ENCODE measurements at regions not wholly inside any gene's neighbourhood (a gene's known extent, or its start where the extent isn't known, plus 50 kb on each side); places are given as distances from the start of the nearest gene placed in this dataset.

DNA sequence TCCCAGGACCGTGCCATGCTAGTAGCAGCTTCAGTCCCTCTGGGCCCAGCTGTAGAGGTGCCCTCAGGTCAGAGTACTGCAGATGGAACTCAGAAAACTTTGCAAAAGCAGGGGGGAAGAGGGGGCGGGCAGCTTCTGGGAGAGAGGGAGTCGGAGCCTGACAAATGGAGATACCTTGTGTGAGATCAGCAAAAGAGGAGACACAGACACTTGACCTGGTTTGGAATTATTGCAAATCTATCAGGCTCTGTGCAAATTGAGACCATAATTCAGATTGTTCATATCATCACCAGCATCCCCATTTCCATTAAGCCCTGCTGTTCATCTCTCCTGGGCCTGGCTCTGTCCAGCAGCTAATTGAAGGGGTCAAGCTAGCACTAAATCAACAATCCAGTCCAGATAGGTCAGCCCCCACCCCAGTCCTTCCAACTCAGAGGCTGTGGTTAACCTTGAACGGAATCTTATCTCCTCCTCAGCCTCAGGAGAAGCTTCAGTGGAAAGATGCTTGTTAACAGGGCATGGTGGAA, 292.6 kb upstream of the PLET1 start:
- DNase-seq (ENCODE audit: low spot score): no peak
- Histone ChIP-seq H3K36me3 (replicated peaks in 1 of 2; ENCODE audit: control insufficient read depth in 1 of 2, insufficient read depth in 2 of 2, low read length in 2 of 2) (no peaks in the 10 kb centered on the region), H3K4me2 (ENCODE audit: low read depth, low read length) (no peak overlapping the region), H4K20me1 (ENCODE audit: insufficient read depth, low read length) (no peaks in the 10 kb centered on the region), H3K79me2 (ENCODE audit: insufficient read depth, low read length) (no peaks in the 10 kb centered on the region), H2AFZ (ENCODE audit: low read length) (no peak overlapping the region), H3K9me3 (ENCODE audit: low read length) (no peaks in the 10 kb centered on the region), H3K9ac (ENCODE audit: insufficient read depth, low read depth, low read length) (no peak overlapping the region), H3K4me3 (replicated peaks in 1 of 3; ENCODE audit: insufficient read depth in 1 of 3, low read depth in 2 of 3, low read length in 3 of 3) (no peak overlapping the region), H3K27ac (ENCODE audit: extremely low read length, insufficient read depth, low read length) (no peak overlapping the region), H3K27me3 (ENCODE audit: control insufficient read depth in 1 of 2, insufficient read depth in 2 of 2, low read length in 2 of 2) (peaks cover 0 to 1% of the 10 kb centered on the region in 2 experiments; a peak in 2 of 5 replicates), H3K4me1 (ENCODE audit: insufficient read depth, low read length) (no peaks in the 10 kb centered on the region)
- CTCF ChIA-PET (ENCODE audit: low intra/inter-chr PET ratio, low total read pairs): no interaction called here
- FAIRE-seq: no peak
- ATAC-seq: no peak
- 8% methylated on average over 4 of the region's 4 CpGs for WGBS (ENCODE audit: low lambda C conversion rate)
- POLR2A ChIA-PET: no interaction called here
- in situ Hi-C loops (cut with HindIII; ENCODE audit: extremely low pct_ligation_motif_present, low pct_unique_long_range_greater_than_20kb): loop anchor here (10.0 kb wide), 1 partner anchor 338 kb away; no protein-coding TSS in a partner anchor
- intact Hi-C loops (cut with micrococcal nuclease; ENCODE audit: unreplicated experiment): no loop called here
- no TSS peak for BruUV-seq (replicated peaks)
- TF ChIP-seq ZNF552 (CRISPR knock-in tag; IDR thresholded peaks at IDR 0.05; ENCODE audit: borderline replicate concordance) (no peak), CREM (IDR thresholded peaks at IDR 0.05) (no peak), CREM (CRISPR knock-in tag; IDR thresholded peaks at IDR 0.05) (no peak), YEATS4 (CRISPR knock-in tag; IDR thresholded peaks at IDR 0.05; ENCODE audit: borderline replicate concordance) (no peak), ZNF34 (CRISPR knock-in tag; IDR thresholded peaks at IDR 0.05; ENCODE audit: borderline replicate concordance) (no peak), GLI4 (CRISPR knock-in tag; IDR thresholded peaks at IDR 0.05; ENCODE audit: borderline replicate concordance) (no peak), KDM3A (CRISPR knock-in tag; IDR thresholded peaks at IDR 0.05; ENCODE audit: low read depth) (no peak), ZNF776 (CRISPR knock-in tag; IDR thresholded peaks at IDR 0.05) (no peak), ZSCAN21 (CRISPR knock-in tag; IDR thresholded peaks at IDR 0.05; ENCODE audit: borderline replicate concordance) (no peak)
- TF ChIP-seq, protein P1, sequence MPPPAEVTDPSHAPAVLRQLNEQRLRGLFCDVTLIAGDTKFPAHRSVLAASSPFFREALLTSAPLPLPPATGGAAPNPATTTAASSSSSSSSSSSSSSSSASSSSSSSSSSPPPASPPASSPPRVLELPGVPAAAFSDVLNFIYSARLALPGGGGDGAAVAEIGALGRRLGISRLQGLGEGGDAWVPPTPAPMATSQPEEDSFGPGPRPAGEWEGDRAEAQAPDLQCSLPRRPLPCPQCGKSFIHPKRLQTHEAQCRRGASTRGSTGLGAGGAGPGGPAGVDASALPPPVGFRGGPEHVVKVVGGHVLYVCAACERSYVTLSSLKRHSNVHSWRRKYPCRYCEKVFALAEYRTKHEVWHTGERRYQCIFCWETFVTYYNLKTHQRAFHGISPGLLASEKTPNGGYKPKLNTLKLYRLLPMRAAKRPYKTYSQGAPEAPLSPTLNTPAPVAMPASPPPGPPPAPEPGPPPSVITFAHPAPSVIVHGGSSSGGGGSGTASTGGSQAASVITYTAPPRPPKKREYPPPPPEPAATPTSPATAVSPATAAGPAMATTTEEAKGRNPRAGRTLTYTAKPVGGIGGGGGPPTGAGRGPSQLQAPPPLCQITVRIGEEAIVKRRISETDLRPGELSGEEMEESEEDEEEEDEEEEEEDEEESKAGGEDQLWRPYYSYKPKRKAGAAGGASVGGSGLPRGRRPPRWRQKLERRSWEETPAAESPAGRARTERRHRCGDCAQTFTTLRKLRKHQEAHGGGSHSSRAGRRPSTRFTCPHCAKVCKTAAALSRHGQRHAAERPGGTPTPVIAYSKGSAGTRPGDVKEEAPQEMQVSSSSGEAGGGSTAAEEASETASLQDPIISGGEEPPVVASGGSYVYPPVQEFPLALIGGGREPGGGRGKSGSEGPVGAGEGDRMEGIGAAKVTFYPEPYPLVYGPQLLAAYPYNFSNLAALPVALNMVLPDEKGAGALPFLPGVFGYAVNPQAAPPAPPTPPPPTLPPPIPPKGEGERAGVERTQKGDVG (CRISPR knock-in tag; IDR thresholded peaks at IDR 0.05; ENCODE audit: borderline replicate concordance): no peak
- TF ChIP-seq, protein P2, sequence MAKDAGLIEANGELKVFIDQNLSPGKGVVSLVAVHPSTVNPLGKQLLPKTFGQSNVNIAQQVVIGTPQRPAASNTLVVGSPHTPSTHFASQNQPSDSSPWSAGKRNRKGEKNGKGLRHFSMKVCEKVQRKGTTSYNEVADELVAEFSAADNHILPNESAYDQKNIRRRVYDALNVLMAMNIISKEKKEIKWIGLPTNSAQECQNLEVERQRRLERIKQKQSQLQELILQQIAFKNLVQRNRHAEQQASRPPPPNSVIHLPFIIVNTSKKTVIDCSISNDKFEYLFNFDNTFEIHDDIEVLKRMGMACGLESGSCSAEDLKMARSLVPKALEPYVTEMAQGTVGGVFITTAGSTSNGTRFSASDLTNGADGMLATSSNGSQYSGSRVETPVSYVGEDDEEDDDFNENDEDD (CRISPR knock-in tag; IDR thresholded peaks at IDR 0.05; ENCODE audit: borderline replicate concordance): no peak
- TF ChIP-seq, protein P3, sequence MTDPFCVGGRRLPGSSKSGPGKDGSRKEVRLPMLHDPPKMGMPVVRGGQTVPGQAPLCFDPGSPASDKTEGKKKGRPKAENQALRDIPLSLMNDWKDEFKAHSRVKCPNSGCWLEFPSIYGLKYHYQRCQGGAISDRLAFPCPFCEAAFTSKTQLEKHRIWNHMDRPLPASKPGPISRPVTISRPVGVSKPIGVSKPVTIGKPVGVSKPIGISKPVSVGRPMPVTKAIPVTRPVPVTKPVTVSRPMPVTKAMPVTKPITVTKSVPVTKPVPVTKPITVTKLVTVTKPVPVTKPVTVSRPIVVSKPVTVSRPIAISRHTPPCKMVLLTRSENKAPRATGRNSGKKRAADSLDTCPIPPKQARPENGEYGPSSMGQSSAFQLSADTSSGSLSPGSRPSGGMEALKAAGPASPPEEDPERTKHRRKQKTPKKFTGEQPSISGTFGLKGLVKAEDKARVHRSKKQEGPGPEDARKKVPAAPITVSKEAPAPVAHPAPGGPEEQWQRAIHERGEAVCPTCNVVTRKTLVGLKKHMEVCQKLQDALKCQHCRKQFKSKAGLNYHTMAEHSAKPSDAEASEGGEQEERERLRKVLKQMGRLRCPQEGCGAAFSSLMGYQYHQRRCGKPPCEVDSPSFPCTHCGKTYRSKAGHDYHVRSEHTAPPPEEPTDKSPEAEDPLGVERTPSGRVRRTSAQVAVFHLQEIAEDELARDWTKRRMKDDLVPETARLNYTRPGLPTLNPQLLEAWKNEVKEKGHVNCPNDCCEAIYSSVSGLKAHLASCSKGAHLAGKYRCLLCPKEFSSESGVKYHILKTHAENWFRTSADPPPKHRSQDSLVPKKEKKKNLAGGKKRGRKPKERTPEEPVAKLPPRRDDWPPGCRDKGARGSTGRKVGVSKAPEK (CRISPR knock-in tag; IDR thresholded peaks at IDR 0.05; ENCODE audit: borderline replicate concordance): no peak
- TF ChIP-seq, protein P4, sequence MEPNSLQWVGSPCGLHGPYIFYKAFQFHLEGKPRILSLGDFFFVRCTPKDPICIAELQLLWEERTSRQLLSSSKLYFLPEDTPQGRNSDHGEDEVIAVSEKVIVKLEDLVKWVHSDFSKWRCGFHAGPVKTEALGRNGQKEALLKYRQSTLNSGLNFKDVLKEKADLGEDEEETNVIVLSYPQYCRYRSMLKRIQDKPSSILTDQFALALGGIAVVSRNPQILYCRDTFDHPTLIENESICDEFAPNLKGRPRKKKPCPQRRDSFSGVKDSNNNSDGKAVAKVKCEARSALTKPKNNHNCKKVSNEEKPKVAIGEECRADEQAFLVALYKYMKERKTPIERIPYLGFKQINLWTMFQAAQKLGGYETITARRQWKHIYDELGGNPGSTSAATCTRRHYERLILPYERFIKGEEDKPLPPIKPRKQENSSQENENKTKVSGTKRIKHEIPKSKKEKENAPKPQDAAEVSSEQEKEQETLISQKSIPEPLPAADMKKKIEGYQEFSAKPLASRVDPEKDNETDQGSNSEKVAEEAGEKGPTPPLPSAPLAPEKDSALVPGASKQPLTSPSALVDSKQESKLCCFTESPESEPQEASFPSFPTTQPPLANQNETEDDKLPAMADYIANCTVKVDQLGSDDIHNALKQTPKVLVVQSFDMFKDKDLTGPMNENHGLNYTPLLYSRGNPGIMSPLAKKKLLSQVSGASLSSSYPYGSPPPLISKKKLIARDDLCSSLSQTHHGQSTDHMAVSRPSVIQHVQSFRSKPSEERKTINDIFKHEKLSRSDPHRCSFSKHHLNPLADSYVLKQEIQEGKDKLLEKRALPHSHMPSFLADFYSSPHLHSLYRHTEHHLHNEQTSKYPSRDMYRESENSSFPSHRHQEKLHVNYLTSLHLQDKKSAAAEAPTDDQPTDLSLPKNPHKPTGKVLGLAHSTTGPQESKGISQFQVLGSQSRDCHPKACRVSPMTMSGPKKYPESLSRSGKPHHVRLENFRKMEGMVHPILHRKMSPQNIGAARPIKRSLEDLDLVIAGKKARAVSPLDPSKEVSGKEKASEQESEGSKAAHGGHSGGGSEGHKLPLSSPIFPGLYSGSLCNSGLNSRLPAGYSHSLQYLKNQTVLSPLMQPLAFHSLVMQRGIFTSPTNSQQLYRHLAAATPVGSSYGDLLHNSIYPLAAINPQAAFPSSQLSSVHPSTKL (CRISPR knock-in tag; IDR thresholded peaks at IDR 0.05): no peak

Measured in HepG2 (cell line).